GM21367 (cell line): ENCODE measurements at regions not wholly inside any gene's neighbourhood (a gene's known extent, or its start where the extent isn't known, plus 50 kb on each side); places are given as distances from the start of the nearest gene placed in this dataset.

ENCODE experiments used
- ATAC-seq: cut with Tn5 transposase; IDR thresholded peaks from one replicate; pipeline ENCODE4 v1.9.1; 2021; ENCODE audit not compliant: unreplicated experiment

GRCh38 chr11:88404932-88405710 is 67.6 kb upstream of the CTSC start:
- no peak for ATAC-seq

GRCh38 chr11:88404391-88404790 is 66.9 kb upstream of the CTSC start:
- no peak for ATAC-seq

- no peak for ATAC-seq
These were observed 65.2 kb upstream of the CTSC start for GRCh38 chr11:88402784-88403183.

GRCh38 chr11:88402192-88402715 is 64.7 kb upstream of the CTSC start:
- peak; percentile 64 for ATAC-seq

- no peak for ATAC-seq
These were observed 61.4 kb upstream of the CTSC start for GRCh38 chr11:88398791-88399570.

- no peak for ATAC-seq
These were observed 60.8 kb upstream of the CTSC start for GRCh38 chr11:88398372-88398771.

- ATAC-seq = no peak
These were observed 52.7 kb upstream of the CTSC start for GRCh38 chr11:88390254-88390653.

GRCh38 chr11:88387957-88388356 is 50.4 kb upstream of the CTSC start:
- ATAC-seq = no peak
